Fibroblast of mammary gland (primary cell): ENCODE measurements at regions not wholly inside any gene's neighbourhood (a gene's known extent, or its start where the extent isn't known, plus 50 kb on each side); places are given as distances from the start of the nearest gene placed in this dataset.
"Not testable (repeated sequence)": the region's sequence is repeated elsewhere in the genome, so short reads cannot be mapped to it uniquely, and the experiment has no call there.

ENCODE experiments used
- DNase-seq: peaks from one replicate; pipeline ENCODE4 v3.0.0-alpha.2; 2010; ENCODE audit warnings: low read depth
- H3K4me3 ChIP-seq: 2 replicates; pipeline ENCODE4 v1.5.1; 2011; ENCODE audit warnings: low read depth, mild to moderate bottlenecking, low read length, moderate library complexity; ENCODE audit not compliant: control insufficient read depth
- TF ChIP-seq, protein P1 (sequence below): conservative IDR thresholded peaks from 2 replicates; pipeline ENCODE4 v1.5.1; 2011; ENCODE audit warnings: low read depth, low read length, inconsistent platforms; ENCODE audit not compliant: control insufficient read depth, insufficient read depth

- no peak for DNase-seq
- no peak overlapping the region for H3K4me3 ChIP-seq
- TF ChIP-seq, protein P1, sequence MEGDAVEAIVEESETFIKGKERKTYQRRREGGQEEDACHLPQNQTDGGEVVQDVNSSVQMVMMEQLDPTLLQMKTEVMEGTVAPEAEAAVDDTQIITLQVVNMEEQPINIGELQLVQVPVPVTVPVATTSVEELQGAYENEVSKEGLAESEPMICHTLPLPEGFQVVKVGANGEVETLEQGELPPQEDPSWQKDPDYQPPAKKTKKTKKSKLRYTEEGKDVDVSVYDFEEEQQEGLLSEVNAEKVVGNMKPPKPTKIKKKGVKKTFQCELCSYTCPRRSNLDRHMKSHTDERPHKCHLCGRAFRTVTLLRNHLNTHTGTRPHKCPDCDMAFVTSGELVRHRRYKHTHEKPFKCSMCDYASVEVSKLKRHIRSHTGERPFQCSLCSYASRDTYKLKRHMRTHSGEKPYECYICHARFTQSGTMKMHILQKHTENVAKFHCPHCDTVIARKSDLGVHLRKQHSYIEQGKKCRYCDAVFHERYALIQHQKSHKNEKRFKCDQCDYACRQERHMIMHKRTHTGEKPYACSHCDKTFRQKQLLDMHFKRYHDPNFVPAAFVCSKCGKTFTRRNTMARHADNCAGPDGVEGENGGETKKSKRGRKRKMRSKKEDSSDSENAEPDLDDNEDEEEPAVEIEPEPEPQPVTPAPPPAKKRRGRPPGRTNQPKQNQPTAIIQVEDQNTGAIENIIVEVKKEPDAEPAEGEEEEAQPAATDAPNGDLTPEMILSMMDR, result no peak
Measured at GRCh38 chr4:115548123-115548522, 434.7 kb upstream of the NDST4 start.

GRCh38 chr4:115537387-115537786 is 424.0 kb upstream of the NDST4 start:
- TF ChIP-seq, protein P1, result no peak
- DNase-seq, result peak; percentile 15
- H3K4me3 ChIP-seq, result no peak overlapping the region

DNA sequence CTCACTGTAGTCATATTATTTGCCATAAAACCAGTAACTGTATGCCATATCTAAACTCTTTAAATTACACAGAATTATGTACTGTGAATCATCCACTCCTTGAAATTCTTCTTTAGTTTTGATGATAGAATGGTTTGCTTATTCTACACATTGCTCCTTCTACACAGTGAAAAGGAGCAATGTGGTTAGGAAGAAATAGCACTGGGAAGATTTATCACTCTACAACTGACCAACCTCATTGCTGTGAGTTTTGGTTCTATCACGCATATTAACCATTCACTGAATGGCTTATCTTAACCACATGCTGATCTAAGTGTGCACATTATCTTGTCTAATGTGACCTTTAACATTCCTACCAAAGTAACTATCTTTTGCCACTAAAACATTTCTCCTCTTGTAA is 415.7 kb upstream of the NDST4 start:
- no peak overlapping the region for H3K4me3 ChIP-seq
- DNase-seq, result no peak
- TF ChIP-seq, protein P1, result no peak

DNA sequence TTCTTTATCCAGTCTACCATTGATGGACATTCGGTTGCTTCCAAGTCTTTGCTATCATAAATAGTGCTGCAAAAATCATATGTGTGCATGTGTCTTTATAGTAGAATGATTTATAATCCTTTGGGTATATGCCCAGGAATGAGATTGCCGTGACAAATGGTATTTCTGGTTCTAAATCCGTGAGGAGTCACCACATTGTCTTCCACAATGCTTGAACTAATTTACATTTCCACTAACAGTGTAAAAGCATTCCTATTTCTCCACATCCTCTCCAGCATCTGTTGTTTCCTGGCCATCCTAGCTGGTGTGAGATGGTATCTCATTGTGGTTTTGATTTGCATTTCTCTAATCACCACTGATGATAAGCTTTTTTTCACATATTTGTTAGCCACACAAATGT is 406.1 kb upstream of the NDST4 start:
- H3K4me3 ChIP-seq, DNase-seq: not testable (repeated sequence)

- H3K4me3 ChIP-seq, result no peak overlapping the region
- TF ChIP-seq, protein P1, result no peak
- DNase-seq, result no peak
Measured at GRCh38 chr4:115515772-115516171, 402.4 kb upstream of the NDST4 start.

GRCh38 chr4:115515366-115515765 is 401.9 kb upstream of the NDST4 start:
- TF ChIP-seq, protein P1, result no peak
- no peak for DNase-seq

DNA sequence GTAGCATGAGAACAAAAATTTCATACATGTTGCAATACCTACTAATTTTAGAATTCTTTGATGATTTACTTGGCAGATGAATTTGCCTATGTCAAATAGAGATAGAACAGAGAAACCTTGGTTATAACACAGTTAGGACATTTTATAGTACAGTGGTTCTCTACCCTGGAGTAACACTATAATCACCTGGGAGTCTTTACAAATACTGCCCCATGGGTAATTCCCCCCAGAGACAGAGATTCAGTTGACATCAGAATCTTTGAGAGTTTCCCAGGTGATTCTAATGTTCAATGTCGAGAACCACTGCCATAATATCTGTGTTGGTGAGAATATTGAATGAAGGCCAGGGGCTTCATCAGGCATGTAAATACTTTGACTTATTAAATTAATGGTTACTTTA is 401.3 kb upstream of the NDST4 start:
- TF ChIP-seq, protein P1, result no peak
- DNase-seq, result no peak

More at GRCh38 chr4:115515366-115515765, 401.9 kb upstream of the NDST4 start:
- H3K4me3 ChIP-seq, result no peak overlapping the region

More for the DNA sequence above, 401.3 kb upstream of the NDST4 start:
- no peak overlapping the region for H3K4me3 ChIP-seq
